Hepatocyte (in vitro differentiated cells): ENCODE measurements at regions not wholly inside any gene's neighbourhood (a gene's known extent, or its start where the extent isn't known, plus 50 kb on each side); places are given as distances from the start of the nearest gene placed in this dataset.

ENCODE experiments used
- CTCF ChIP-seq: fragments of 200-600 bp; sonication (generic); IDR thresholded peaks from 2 replicates; pipeline ENCODE4 v1.5.1; 2016; ENCODE audit warnings: antibody characterized with exemption, mild to moderate bottlenecking; ENCODE audit not compliant: poor library complexity
- EZH2 ChIP-seq: fragments of 200-600 bp; sonication (generic); IDR thresholded peaks from 2 replicates; pipeline ENCODE4 v1.6.1; 2016; ENCODE audit warnings: antibody characterized with exemption, mild to moderate bottlenecking, borderline replicate concordance
- EZH2phosphoT487 ChIP-seq: fragments of 200-600 bp; sonication (generic); IDR thresholded peaks from one replicate; pipeline ENCODE4 v1.6.1; 2018; ENCODE audit warnings: antibody characterized with exemption, mild to moderate bottlenecking, low read depth, moderate library complexity; ENCODE audit not compliant: unreplicated experiment, severe bottlenecking

DNA sequence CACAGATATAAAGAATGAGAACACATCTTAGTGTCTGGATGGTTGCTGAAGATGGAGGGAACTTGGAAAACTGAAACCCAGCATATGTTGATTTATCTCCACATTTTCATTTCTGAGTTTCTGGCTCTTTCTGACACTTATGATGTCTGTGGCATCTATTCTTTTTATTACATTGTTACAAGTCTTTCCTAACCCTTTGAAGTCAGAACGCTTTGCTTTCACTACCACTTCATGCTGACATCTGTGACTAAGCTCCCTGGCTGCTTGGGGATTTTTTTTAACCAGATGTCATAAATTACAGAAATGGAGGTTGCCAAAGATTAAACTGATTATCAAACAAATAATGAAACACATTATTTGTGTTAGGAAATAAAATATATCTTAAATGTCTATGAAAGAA, 188.7 kb downstream of the KITLG start:
- TF ChIP-seq CTCF (no peak), EZH2 (no peak), EZH2phosphoT487 (no peak)
